GM18502 (cell line): ENCODE measurements at regions not wholly inside any gene's neighbourhood (a gene's known extent, or its start where the extent isn't known, plus 50 kb on each side); places are given as distances from the start of the nearest gene placed in this dataset.

Experiments used
- ATAC-seq: cut with Tn5 transposase; IDR thresholded peaks from one replicate; pipeline ENCODE4 v1.9.1; 2021; ENCODE audit warnings: mild to moderate bottlenecking; ENCODE audit not compliant: unreplicated experiment, poor library complexity

- no peak for ATAC-seq
These were observed 181.1 kb upstream of the DAB2 start for GRCh38 chr5:39605588-39606575.

GRCh38 chr5:39605145-39605544 is 180.4 kb upstream of the DAB2 start:
- ATAC-seq = no peak

GRCh38 chr5:39604491-39604890 is 179.7 kb upstream of the DAB2 start:
- no peak for ATAC-seq

GRCh38 chr5:39599721-39600431 is 175.1 kb upstream of the DAB2 start:
- no peak for ATAC-seq

GRCh38 chr5:39598661-39599248 is 174.0 kb upstream of the DAB2 start:
- ATAC-seq = no peak

GRCh38 chr5:39588179-39588578 is 163.4 kb upstream of the DAB2 start:
- no peak for ATAC-seq

GRCh38 chr5:39587675-39588074 is 162.9 kb upstream of the DAB2 start:
- ATAC-seq = no peak

- ATAC-seq = no peak
These were observed 161.4 kb upstream of the DAB2 start for GRCh38 chr5:39586185-39586584.

GRCh38 chr5:39584927-39585326 is 160.1 kb upstream of the DAB2 start:
- no peak for ATAC-seq

- no peak for ATAC-seq
These were observed 156.1 kb upstream of the DAB2 start for GRCh38 chr5:39580702-39581453.

GRCh38 chr5:39579750-39580149 is 155.0 kb upstream of the DAB2 start:
- ATAC-seq = no peak

- no peak for ATAC-seq
These were observed 154.2 kb upstream of the DAB2 start for GRCh38 chr5:39578887-39579497.

- ATAC-seq = no peak
These were observed 152.7 kb upstream of the DAB2 start for GRCh38 chr5:39577529-39577928.

GRCh38 chr5:39570403-39571027 is 145.7 kb upstream of the DAB2 start:
- ATAC-seq = peak; percentile 72

- no peak for ATAC-seq
These were observed 145.1 kb upstream of the DAB2 start for GRCh38 chr5:39569857-39570256.

- ATAC-seq = no peak
These were observed 142.1 kb upstream of the DAB2 start for GRCh38 chr5:39566891-39567290.

- ATAC-seq = no peak
These were observed 141.2 kb upstream of the DAB2 start for GRCh38 chr5:39566029-39566428.

GRCh38 chr5:39561421-39561820 is 136.6 kb upstream of the DAB2 start:
- no peak for ATAC-seq

GRCh38 chr5:39560726-39561125 is 135.9 kb upstream of the DAB2 start:
- ATAC-seq = no peak
